ENCODE measurements at regions not wholly inside any gene's neighbourhood (a gene's known extent, or its start where the extent isn't known, plus 50 kb on each side); places are given as distances from the start of the nearest gene placed in this dataset.

DNA sequence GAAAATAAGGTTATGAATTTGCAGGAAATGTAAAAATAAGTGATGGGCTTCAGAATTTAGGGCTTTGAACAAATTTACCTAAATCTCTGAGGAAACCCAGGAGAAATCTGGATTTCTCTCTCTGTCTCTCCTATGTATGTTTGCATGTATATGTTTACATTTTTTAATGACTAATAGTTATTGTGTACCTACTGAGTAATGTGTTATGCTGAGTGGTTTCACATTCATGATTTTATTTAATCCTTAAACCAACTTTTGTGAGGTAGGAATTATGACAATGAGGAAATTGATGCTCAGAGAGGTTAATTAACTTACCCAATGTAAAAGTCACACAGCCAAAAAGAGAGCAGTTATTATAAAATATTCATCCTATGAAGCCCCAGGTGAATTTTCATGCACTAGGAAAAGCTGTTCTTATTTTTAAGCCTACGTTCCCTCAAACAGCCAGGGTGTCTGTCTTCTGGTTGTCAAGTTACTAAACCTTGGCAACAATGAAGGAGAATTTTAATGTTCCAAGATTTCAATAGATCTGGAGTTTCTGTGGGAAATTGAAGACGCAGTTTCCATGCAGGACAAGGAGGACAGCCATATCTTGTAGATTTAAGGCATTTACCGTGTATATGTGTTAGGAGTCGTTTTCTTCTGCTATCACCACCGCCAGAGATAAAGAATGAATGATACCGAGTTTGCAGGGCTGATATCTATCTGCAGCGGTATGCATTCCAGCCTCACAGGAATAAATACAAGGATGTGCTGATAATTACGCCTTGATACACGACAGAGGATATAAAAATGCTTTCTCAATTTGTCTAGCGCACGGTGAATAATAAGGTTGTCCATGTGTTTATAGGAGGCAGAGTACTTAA, 484.8 kb downstream of the ZSWIM6 start:
- TF ChIP-seq, protein P1, sequence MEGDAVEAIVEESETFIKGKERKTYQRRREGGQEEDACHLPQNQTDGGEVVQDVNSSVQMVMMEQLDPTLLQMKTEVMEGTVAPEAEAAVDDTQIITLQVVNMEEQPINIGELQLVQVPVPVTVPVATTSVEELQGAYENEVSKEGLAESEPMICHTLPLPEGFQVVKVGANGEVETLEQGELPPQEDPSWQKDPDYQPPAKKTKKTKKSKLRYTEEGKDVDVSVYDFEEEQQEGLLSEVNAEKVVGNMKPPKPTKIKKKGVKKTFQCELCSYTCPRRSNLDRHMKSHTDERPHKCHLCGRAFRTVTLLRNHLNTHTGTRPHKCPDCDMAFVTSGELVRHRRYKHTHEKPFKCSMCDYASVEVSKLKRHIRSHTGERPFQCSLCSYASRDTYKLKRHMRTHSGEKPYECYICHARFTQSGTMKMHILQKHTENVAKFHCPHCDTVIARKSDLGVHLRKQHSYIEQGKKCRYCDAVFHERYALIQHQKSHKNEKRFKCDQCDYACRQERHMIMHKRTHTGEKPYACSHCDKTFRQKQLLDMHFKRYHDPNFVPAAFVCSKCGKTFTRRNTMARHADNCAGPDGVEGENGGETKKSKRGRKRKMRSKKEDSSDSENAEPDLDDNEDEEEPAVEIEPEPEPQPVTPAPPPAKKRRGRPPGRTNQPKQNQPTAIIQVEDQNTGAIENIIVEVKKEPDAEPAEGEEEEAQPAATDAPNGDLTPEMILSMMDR (IDR thresholded peaks at IDR 0.05), result no peak
- no peak for TF ChIP-seq POLR2A (IDR thresholded peaks at IDR 0.05)

Data from lower leg skin (tissue), 3 donors.